Astrocyte (in vitro differentiated cells and primary cell): ENCODE measurements at regions not wholly inside any gene's neighbourhood (a gene's known extent, or its start where the extent isn't known, plus 50 kb on each side); places are given as distances from the start of the nearest gene placed in this dataset.
"Not testable (repeated sequence)": the region's sequence is repeated elsewhere in the genome, so short reads cannot be mapped to it uniquely, and the experiment has no call there.

ENCODE experiments used
- EZH2 ChIP-seq: IDR thresholded peaks from 2 replicates; pipeline ENCODE4 v1.6.1; 2012; ENCODE audit warnings: mild to moderate bottlenecking, low read length, inconsistent platforms; ENCODE audit not compliant: insufficient read depth
- TF ChIP-seq, protein P1 (sequence below): IDR thresholded peaks from 2 replicates; pipeline ENCODE4 v1.5.1; 2011; ENCODE audit warnings: low read depth, mild to moderate bottlenecking, inconsistent platforms, low read length, moderate library complexity; ENCODE audit not compliant: insufficient read depth

DNA sequence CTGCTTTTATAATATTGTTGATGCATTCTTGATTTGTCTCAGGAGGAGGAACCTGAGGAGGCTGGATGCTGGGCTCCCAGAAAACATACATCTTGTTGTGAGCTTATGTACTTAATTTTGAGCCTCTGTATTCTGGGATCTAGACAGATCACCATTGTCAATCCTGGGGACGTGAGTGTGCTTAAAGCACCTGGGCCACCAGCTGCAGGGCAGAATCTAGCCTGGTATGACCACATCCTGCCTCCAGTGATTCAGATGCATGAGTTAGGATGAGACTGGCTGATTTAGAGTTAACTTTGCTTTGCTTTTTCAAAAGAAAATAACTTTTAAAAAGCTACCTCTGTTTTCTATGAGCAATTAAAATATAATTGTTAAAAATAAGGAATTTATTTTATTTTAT, 278.0 kb downstream of the ZFY start:
- TF ChIP-seq, protein P1, sequence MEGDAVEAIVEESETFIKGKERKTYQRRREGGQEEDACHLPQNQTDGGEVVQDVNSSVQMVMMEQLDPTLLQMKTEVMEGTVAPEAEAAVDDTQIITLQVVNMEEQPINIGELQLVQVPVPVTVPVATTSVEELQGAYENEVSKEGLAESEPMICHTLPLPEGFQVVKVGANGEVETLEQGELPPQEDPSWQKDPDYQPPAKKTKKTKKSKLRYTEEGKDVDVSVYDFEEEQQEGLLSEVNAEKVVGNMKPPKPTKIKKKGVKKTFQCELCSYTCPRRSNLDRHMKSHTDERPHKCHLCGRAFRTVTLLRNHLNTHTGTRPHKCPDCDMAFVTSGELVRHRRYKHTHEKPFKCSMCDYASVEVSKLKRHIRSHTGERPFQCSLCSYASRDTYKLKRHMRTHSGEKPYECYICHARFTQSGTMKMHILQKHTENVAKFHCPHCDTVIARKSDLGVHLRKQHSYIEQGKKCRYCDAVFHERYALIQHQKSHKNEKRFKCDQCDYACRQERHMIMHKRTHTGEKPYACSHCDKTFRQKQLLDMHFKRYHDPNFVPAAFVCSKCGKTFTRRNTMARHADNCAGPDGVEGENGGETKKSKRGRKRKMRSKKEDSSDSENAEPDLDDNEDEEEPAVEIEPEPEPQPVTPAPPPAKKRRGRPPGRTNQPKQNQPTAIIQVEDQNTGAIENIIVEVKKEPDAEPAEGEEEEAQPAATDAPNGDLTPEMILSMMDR = not testable (repeated sequence)
- not testable (repeated sequence) for TF ChIP-seq EZH2
